Lower leg skin (tissue), 4 donors: ENCODE measurements at regions not wholly inside any gene's neighbourhood (a gene's known extent, or its start where the extent isn't known, plus 50 kb on each side); places are given as distances from the start of the nearest gene placed in this dataset.

ENCODE experiments used
- DNase-seq, 2 donors: peaks; one replicate each; pipeline ENCODE4 v3.0.0-alpha.2; 2019; ENCODE audit warnings: low spot score in 2 of 2
- H3K4me3 ChIP-seq: fragments of 200-600 bp; sonication (generic); 2 replicates; pipeline ENCODE4 v1.5.1; 2017; ENCODE audit warnings: mild to moderate bottlenecking, low read depth; ENCODE audit not compliant: poor library complexity, severe bottlenecking
- POLR2A ChIP-seq, 2 donors: fragments of 450-650 bp; IDR thresholded peaks; one replicate each; pipeline ENCODE4 v1.6.1; 2016 to 2017; ENCODE audit warnings: antibody characterized with exemption in 2 of 2, mild to moderate bottlenecking in 1 of 2, moderate library complexity in 1 of 2
- WGBS, 2 donors: methylation state at CpG; one replicate each; pipeline ENCODE4 v1.1.5; 2018; 5-methylcytosine and 5-hydroxymethylcytosine counted together
- intact Hi-C: fragments of 100-400 bp; cut with DNase I; formaldehyde crosslinking; loops from one replicate; pipeline ENCODE4 v1.15.0; 2023; ENCODE audit warnings: low total_unique reads
- TF ChIP-seq, protein P1 (sequence below), 3 donors: fragments of 450-650 bp; IDR thresholded peaks; one replicate each; pipeline ENCODE4 v1.5.1; 2016; ENCODE audit warnings: antibody characterized with exemption in 3 of 3, mild to moderate bottlenecking in 3 of 3, moderate library complexity in 2 of 3

DNA sequence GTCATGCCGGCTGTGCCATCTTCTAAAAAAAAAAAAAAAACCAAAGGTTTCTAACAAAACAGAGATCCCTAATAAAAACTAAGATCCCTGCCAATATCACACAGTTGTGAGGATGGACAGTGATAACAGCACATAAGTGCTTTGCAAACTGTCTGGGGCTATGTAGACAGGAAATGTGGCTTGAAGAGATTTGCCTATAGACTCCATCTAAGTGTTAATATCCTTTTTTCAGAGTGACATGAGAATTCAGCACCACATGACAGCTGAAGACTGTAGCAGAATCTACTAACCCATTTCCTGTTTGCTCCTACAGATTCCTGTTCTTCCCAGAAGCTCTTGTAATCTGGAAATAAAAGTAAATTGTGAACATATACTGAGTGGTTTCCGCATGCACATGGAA, 215.4 kb downstream of the KDR start:
- H3K4me3 ChIP-seq: no peak overlapping the region
- 92 to 95% methylated on average over 2 of the region's 2 CpGs for WGBS, 2 donors
- DNase-seq: no peak
- TF ChIP-seq, protein P1, sequence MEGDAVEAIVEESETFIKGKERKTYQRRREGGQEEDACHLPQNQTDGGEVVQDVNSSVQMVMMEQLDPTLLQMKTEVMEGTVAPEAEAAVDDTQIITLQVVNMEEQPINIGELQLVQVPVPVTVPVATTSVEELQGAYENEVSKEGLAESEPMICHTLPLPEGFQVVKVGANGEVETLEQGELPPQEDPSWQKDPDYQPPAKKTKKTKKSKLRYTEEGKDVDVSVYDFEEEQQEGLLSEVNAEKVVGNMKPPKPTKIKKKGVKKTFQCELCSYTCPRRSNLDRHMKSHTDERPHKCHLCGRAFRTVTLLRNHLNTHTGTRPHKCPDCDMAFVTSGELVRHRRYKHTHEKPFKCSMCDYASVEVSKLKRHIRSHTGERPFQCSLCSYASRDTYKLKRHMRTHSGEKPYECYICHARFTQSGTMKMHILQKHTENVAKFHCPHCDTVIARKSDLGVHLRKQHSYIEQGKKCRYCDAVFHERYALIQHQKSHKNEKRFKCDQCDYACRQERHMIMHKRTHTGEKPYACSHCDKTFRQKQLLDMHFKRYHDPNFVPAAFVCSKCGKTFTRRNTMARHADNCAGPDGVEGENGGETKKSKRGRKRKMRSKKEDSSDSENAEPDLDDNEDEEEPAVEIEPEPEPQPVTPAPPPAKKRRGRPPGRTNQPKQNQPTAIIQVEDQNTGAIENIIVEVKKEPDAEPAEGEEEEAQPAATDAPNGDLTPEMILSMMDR (IDR thresholded peaks at IDR 0.05): no peak
- TF ChIP-seq POLR2A (IDR thresholded peaks at IDR 0.05): no peak
- intact Hi-C loops: no loop called here

DNA sequence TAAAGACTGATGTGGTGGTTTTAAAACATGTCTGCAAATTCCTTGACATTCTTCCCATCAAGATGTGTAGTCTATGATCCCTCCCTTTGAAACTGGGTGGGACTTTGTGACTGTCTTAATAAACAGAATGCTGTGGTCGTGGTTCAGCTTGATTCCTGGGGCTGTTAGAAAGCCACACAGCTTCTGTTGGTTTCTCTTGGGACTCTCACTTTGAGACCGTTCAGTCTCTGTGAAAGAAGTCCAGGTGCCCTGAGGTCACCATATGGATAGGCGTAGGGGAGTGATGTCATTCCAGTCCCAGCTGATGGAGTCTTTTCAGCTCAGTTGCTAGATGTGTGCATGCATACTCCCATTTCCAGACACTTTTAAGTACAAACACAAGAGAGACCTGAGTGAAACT, 216.6 kb downstream of the KDR start:
- H3K4me3 ChIP-seq: no peak overlapping the region
- 63 to 85% methylated on average over 3 of the region's 3 CpGs for WGBS, 2 donors
- intact Hi-C loops: no loop called here
- TF ChIP-seq, protein P1 (IDR thresholded peaks at IDR 0.05): no peak
- TF ChIP-seq POLR2A (IDR thresholded peaks at IDR 0.05): no peak
- no peak for DNase-seq

DNA sequence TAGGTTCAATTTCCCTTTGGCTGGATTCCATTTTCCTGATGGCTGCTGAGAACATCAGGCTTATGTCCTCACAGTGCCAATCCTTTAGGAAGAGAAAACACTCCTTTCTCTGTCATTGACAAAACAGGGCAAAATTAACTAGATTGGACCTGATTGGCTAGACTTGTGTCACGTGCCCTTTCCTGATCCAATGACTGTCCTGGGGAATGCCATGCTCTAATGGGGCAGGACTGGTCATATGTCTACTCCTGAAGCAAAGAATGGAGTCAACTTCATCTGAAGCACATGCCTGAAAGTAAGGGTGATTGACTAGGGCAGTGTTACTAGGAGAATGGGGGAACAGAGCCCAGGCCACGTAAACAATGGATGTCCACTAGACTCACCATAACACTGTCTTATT, 220.4 kb downstream of the KDR start:
- no peak for DNase-seq
- H3K4me3 ChIP-seq: no peak overlapping the region
- TF ChIP-seq POLR2A (IDR thresholded peaks at IDR 0.05): no peak
- TF ChIP-seq, protein P1 (IDR thresholded peaks at IDR 0.05): no peak
- intact Hi-C loops: no loop called here
- WGBS, 2 donors: 83 to 84% methylated on average over 2 of the region's 2 CpGs

DNA sequence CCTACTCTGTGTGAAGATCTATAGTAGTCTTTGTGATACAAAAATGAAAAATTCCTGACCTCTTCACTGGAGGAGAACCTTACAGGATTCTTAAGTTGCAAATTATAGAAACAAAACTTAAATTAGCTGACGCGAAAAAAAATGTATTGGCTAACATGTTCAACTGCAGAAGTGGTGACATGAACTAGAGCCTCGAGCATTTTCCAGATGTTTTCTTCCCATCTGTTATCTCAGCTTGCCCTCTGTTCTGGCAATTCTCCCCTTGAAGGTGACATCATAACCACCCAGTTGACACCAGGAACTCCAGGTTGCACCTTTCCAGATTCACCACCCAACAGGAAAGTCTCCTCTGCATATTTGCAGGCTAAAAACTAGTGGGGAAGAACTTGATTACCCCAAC, 222.4 kb downstream of the KDR start:
- 39 to 40% methylated on average over 3 of the region's 3 CpGs for WGBS, 2 donors
- TF ChIP-seq, protein P1 (IDR thresholded peaks at IDR 0.05): no peak
- no peak for TF ChIP-seq POLR2A (IDR thresholded peaks at IDR 0.05)
- intact Hi-C loops: no loop called here
- no peak overlapping the region for H3K4me3 ChIP-seq
- DNase-seq: no peak

DNA sequence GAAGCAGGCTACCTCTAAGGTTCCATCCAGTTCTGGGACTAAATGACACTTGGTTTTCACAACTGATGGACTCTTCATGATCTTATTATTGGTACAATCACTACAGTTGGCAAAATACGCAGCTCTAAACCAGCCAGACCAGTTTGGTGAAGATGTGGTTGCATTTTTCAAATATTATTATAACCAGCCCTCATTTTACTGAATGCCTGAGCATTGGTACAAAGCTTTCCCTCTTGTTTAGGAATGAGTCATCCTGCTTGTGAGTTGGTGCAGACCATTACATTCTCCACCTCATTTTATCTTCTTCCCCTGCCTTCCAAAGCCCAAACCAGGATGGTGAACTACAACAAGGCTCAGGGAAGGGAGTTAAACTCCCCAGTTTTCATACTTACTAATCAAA, 223.1 kb downstream of the KDR start:
- no peak for DNase-seq
- H3K4me3 ChIP-seq: no peak overlapping the region
- 38 to 52% methylated on average over 1 of the region's 1 CpG for WGBS, 2 donors
- no peak for TF ChIP-seq POLR2A (IDR thresholded peaks at IDR 0.05)
- TF ChIP-seq, protein P1 (IDR thresholded peaks at IDR 0.05): no peak
- intact Hi-C loops: no loop called here

DNA sequence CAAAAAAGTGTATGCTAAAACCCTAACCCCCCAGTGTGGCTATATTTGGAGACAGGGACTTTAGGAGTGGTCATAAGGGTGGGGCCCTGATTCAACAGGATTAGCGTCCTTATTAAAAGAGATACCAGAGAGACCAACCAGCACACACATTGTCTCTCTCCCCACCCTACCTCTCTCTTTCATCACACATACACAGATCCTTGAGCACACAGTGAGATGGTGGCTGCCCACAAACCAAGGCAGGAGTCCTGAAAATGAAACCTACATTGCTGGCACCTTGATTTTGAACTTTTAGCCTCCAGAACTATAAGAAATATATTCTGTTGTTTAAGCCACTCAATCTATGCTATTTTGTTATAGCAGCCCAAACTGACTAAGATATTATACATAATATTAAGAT, 224.2 kb downstream of the KDR start:
- TF ChIP-seq, protein P1 (IDR thresholded peaks at IDR 0.05): no peak
- no peak for TF ChIP-seq POLR2A (IDR thresholded peaks at IDR 0.05)
- no peak for DNase-seq
- no peak overlapping the region for H3K4me3 ChIP-seq
- WGBS, 2 donors: 88 to 94% methylated on average over 1 of the region's 1 CpG
- intact Hi-C loops: no loop called here
